ENCODE measurements at regions not wholly inside any gene's neighbourhood (a gene's known extent, or its start where the extent isn't known, plus 50 kb on each side); places are given as distances from the start of the nearest gene placed in this dataset.
"Not testable (repeated sequence)": the region's sequence is repeated elsewhere in the genome, so short reads cannot be mapped to it uniquely, and the experiment has no call there.

- DNase-seq (ENCODE audit: low read depth, low spot score), result not testable (repeated sequence)
Measured at GRCh38 chr17:52597452-52598215, 439.1 kb upstream of the CA10 start.

- DNase-seq (ENCODE audit: low read depth, low spot score), result no peak
Measured at GRCh38 chr17:52594516-52594915, 436.0 kb upstream of the CA10 start.

DNA sequence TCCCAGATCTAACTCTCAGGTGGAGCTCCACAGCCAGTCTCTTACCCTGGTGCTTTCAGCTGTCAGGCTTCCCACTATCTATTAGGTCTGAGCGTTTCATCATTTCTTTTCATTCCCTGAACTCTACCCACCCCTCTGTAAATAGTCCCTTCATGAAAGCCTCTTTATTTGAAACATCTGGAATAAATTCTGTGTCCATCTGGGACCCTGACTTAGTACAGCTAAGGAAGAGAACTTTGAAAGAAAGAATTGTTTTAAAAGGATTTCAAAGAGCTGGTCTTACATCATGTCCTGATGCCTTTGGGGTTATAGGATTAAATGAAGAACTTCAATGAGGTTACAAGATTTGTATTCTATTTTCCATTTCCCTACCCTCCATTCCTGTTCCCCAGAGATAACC is 388.5 kb upstream of the CA10 start:
- DNase-seq (ENCODE audit: low read depth, low spot score), result no peak

DNA sequence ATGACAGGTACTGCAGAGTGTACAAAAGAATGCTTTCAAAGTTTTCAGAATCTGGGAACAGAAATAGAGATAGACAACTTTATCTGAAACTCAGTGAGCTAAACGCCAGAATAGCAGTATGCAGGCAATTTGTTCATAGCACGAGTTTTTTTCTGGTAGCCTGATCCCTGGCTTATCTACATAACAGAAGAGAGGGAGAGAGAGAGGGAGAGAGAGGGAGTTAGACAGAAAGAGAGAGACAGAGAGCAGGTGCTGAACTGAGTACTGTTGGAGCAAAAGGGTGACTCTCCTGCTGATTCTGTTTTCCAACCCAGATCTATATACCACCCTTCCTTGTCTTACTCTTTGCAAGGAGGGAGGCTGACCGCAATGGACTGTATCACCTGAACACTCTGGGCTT is 388.0 kb upstream of the CA10 start:
- DNase-seq (ENCODE audit: low read depth, low spot score), result no peak

DNA sequence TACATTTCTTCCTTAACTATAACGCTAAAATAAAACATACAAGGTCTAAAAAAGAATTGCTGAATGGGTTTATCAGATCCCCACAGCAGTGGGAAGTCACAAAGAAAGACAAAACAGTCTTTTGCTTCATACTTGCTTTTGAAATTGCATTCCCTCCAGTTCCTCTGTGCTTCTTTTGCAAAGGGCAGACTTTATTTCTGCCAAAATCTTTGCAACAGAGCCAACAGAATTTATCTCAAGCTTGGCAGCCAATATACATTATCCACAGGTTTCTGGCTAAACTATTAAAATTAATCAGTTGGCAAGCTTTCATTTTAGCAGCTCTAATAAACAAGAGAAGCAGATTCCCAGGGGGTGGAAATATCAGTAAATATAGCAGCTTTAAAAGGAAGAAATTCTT is 378.9 kb upstream of the CA10 start:
- no peak for DNase-seq (ENCODE audit: low read depth, low spot score)

GRCh38 chr17:52536489-52536888 is 378.0 kb upstream of the CA10 start:
- DNase-seq (ENCODE audit: low read depth, low spot score), result no peak

GRCh38 chr17:52532373-52532772 is 373.9 kb upstream of the CA10 start:
- no peak for DNase-seq (ENCODE audit: low read depth, low spot score)

- no peak for DNase-seq (ENCODE audit: low read depth, low spot score)
Measured at GRCh38 chr17:52524096-52524637, 365.7 kb upstream of the CA10 start.

GRCh38 chr17:52517176-52517575 is 358.7 kb upstream of the CA10 start:
- DNase-seq (ENCODE audit: low read depth, low spot score), result no peak

DNA sequence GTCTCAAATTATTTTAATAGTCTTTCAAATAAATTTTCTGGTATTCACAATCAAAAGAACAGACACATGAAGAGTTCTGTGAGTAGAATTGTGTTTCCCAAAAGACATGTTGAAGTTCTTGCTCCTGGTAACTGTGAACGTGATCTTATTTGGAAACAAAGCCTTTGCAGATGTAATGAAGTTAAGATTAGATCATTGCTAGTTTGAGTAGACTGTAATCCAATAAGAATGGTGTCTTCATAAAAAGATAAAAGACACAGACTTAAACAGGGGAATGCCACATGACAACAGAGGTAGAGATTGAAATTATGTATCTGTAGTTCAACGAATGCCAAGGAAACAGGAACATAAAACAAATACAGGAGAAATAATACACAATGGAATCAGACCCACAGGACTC is 357.4 kb upstream of the CA10 start:
- DNase-seq (ENCODE audit: low read depth, low spot score), result no peak

- DNase-seq (ENCODE audit: low read depth, low spot score), result no peak
Measured at GRCh38 chr17:52505601-52506000, 347.1 kb upstream of the CA10 start.

GRCh38 chr17:52504081-52504480 is 345.6 kb upstream of the CA10 start:
- no peak for DNase-seq (ENCODE audit: low read depth, low spot score)

DNA sequence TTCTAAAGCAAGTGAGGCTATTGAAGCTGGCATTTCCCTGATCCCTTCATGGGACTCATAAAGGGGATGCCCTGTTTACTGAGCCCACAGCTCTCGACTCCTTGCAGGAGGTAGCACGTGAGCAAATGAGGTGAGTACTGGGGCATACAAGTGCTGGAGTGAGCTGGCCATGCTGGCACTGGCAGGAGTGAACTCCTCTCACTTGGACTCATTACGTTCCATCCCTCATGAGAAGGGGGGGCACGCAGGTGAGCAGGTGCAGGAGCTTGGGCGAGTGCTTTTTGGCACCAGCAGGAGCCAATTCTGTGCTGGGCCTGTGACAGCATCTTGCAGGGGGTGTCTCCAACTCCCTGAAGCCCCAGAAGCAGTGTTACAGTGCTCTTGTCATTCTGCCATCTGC is 337.1 kb upstream of the CA10 start:
- DNase-seq (ENCODE audit: low read depth, low spot score), result no peak

GRCh38 chr17:52482271-52482670 is 323.8 kb upstream of the CA10 start:
- no peak for DNase-seq (ENCODE audit: low read depth, low spot score)

DNA sequence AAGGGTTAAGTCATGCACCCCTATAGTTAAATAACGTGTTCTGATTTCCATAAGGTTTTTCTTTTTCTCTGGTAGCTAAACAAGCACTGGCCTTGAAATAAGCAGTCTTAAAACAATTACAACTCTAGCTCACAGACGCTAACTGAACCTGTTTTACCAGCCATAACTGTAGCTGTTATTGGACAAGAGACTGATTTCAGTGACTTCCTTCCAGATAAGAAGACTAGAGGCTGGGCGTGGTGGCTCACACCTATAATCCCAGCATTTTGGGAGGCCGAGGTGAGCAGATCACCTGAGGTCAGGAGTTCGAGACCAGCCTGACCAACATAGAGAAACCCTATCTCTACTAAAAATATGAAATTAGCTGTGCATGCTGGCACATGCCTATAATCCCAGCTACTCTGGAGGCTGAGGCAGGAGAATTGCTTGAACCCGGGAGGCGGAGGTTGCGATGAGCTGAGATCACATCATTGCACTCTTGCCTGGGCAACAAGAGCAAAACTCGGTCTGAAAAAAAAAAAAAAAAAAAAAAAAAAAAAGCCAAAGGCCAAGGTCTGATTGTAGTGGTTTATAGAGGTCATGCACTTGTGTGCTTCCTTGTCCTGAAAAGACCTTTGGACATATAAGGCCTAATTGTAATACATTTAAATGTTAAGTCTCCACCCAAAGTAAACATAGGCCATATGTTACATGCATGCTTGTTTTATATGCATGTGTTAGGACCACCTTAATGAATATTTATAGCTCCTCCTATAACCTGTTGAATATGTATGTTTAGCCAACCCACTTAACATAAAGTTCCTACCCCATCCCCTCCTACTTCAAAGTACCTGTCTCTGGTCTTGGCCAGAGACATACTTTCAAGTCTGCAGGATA is 319.5 kb upstream of the CA10 start:
- DNase-seq (ENCODE audit: low read depth, low spot score), result no peak

DNA sequence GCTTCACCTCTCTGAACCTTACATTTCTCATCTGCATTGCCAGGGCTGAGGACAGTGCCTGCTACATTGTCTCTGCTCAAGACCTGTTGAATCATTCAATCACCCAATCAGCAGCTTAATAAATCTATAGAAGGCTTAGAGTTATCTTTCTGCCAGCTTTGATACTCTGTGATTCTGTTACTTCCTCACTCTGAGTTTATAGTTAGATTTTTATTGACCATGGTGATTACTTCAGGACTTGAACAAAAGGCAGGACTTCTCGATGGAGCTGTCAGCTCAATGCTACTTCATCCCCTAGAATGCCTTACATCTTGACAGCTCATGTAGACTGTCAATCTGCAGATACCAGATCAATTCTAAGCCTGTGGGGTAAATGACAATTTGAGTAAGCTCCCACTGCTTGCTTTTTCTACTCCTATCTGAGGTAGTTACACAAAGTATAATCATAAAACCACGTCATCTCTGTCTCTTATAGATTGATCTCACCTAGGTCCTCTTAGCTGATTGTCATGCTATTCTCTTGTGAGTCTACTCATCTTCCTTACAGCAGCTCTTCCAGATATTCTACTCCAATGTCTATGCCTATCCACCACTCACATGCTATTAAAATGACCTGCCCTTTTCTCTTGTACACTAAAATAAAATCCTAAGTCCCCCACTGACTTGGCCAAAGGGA is 318.3 kb upstream of the CA10 start:
- DNase-seq (ENCODE audit: low read depth, low spot score), result no peak

DNA sequence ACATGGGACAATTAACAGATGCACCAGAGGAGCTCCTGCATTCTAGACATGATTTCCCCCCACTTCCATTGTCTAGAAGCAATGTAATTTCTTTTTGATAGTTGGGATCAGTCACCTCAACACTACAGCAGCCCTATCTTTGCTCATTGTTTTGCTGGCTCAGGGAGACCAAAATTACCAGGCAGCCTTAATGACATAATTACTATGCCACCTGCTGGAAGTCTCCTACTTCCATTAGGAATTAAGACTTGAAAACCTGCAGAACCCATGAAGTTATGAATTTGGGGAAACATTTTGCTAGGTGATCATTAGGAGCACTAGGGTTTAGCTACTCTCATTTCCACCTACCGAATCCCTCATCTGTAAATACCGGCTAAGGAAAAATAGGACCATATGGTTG is 312.0 kb upstream of the CA10 start:
- DNase-seq (ENCODE audit: low read depth, low spot score), result no peak

- no peak for DNase-seq (ENCODE audit: low read depth, low spot score)
Measured at GRCh38 chr17:52465407-52465806, 306.9 kb upstream of the CA10 start.

GRCh38 chr17:52451294-52451861 is 292.9 kb upstream of the CA10 start:
- no peak for DNase-seq (ENCODE audit: low read depth, low spot score)

DNA sequence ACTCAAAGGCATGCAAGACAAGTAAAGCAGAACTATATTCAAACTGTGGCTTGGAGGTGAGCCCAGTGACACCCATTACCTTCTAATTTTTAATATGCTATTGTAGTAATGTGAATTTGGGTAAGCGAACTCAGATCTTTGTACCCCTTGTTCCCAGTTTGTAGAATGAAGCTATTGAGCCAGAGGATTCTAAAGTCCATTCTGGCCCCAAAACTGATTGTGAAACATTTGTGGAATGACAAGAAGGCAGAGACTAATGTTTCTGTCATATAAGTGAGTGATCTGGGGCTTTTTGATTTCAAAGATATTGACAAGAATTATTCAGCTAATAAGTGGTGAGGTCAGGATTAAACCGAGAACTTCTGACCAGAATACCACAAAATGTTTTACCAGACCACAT is 283.8 kb upstream of the CA10 start:
- no peak for DNase-seq (ENCODE audit: low read depth, low spot score)

DNA sequence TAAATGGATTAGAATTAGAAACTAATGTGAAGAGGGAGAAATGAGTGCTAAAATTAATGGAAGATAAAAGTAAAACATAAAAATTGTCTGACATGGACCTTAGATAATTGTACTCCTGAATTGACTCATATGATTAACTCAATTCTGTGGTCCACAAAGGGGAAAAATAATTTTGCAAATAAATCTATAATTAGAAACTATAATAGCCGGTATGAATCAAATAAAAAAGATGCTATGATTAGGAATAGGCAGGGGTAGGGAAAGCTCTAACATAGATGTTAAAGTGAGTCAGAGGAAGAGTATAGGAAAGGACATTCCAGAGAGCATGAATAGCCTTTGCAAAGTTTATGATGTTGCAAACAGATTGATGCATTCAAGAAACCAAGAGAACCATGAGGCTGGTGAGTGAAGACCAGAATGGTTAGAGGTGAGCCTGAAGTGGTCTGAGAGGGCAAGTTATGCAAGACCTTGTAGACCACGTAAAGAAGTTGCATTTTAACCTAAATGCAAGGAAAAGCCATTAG is 262.1 kb upstream of the CA10 start:
- no peak for DNase-seq (ENCODE audit: low read depth, low spot score)

DNA sequence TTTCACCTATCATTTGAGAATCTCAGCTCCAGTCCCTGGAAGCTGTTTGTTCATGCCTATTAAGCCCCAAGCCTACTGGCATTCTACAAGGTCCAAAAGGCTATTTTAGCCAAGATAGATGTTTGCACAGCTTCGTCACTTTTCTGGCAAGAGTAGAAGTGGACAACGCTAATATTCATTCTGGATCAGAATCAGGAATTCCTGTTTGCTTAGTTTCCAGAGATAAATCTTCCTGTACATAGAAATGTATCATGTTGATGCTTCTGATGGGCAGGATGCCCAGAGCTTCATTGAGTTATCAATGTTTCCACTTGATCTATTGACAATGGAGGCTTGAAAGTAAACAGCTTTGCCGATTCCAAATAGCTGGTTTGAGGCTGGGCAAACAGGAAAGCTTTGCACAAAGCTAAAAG is 260.7 kb upstream of the CA10 start:
- DNase-seq (ENCODE audit: low read depth, low spot score), result no peak

Data from smooth muscle cell of the brain vasculature (primary cell).